Tibial artery (tissue), 4 donors: ENCODE measurements at regions not wholly inside any gene's neighbourhood (a gene's known extent, or its start where the extent isn't known, plus 50 kb on each side); places are given as distances from the start of the nearest gene placed in this dataset.

Experiments
- DNase-seq, 2 donors: peaks; one replicate each; pipeline ENCODE4 v3.0.0-alpha.2; 2019
- H3K27ac ChIP-seq, 2 donors: fragments of 200-600 bp; sonication (generic) in 1 of 2; 1 replicate in 1 of 2; 2 replicates in 1 of 2; pipeline ENCODE4 v1.5.1; 2018 to 2019; ENCODE audit warnings: mild to moderate bottlenecking in 1 of 2
- H3K27me3 ChIP-seq, 2 donors: fragments of 200-600 bp; sonication (generic) in 1 of 2; one replicate each; pipeline versions ENCODE4 v1.5.1 to v1.6.0; 2016 to 2019
- H3K36me3 ChIP-seq, 3 donors: fragments of 200-600 bp; sonication (generic) in 2 of 3; one replicate each; pipeline ENCODE4 v1.5.1; 2016 to 2019; ENCODE audit warnings: mild to moderate bottlenecking in 2 of 3
- H3K4me1 ChIP-seq, 4 donors: fragments of 200-600 bp; sonication (generic) in 2 of 4; 1 replicate in 3 of 4; 2 replicates in 1 of 4; pipeline ENCODE4 v1.5.1; 2016 to 2019
- H3K4me3 ChIP-seq, 2 donors: fragments of 200-600 bp; sonication (generic) in 1 of 2; 1 replicate in 1 of 2; 2 replicates in 1 of 2; pipeline ENCODE4 v1.5.1; 2018 to 2019; ENCODE audit warnings: mild to moderate bottlenecking in 2 of 2
- H3K9me3 ChIP-seq, 3 donors: fragments of 200-600 bp; sonication (generic) in 1 of 3; one replicate each; pipeline ENCODE4 v1.5.1; 2016 to 2019
- intact Hi-C: fragments of 100-400 bp; cut with DNase I; formaldehyde crosslinking; loops from one replicate; pipeline ENCODE4 v1.15.0; 2023; ENCODE audit warnings: low total_unique reads
- TF ChIP-seq, protein P1 (sequence below), 2 experiments: fragments of 200-600 bp in 1 of 2; fragments of 450-650 bp in 1 of 2; IDR thresholded peaks; one replicate each; pipeline ENCODE4 v1.5.1; 2017 to 2019; ENCODE audit warnings: antibody characterized with exemption in 2 of 2, mild to moderate bottlenecking in 1 of 2, moderate library complexity in 1 of 2

DNA sequence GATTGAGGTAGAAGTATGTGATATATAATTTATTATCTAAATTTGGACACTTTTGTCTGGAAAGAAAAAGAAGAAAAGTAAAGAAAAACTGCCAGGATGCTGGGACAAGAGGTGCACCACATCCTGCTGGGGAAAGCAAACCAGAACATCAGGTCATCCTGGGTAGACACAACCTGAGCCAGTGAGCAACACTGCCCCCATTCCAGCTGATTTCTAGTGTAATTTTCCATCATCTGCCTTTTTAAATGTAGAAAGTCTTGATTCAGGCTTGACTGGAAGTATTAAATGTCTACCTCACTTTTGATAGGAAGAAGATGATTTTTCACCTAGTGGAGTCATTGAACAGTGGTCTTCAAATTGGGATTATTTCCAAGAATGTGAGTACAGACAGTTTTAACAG, 1164.5 kb upstream of the CITED2 start:
- DNase-seq = no peak
- Histone ChIP-seq H3K36me3 (peaks cover 0 to 5% (median 0%) of the 10 kb centered on the region in 3 donors), H3K27ac (peak overlapping the region; percentile 26 to 68), H3K9me3 (peaks cover 0 to 14% (median 5%) of the 10 kb centered on the region in 3 donors), H3K27me3 (no peaks in the 10 kb centered on the region), H3K4me3 (no peak overlapping the region), H3K4me1 (peaks cover 0 to 34% (median 15%) of the 10 kb centered on the region in 4 donors)
- intact Hi-C loops = no loop called here
- TF ChIP-seq, protein P1, sequence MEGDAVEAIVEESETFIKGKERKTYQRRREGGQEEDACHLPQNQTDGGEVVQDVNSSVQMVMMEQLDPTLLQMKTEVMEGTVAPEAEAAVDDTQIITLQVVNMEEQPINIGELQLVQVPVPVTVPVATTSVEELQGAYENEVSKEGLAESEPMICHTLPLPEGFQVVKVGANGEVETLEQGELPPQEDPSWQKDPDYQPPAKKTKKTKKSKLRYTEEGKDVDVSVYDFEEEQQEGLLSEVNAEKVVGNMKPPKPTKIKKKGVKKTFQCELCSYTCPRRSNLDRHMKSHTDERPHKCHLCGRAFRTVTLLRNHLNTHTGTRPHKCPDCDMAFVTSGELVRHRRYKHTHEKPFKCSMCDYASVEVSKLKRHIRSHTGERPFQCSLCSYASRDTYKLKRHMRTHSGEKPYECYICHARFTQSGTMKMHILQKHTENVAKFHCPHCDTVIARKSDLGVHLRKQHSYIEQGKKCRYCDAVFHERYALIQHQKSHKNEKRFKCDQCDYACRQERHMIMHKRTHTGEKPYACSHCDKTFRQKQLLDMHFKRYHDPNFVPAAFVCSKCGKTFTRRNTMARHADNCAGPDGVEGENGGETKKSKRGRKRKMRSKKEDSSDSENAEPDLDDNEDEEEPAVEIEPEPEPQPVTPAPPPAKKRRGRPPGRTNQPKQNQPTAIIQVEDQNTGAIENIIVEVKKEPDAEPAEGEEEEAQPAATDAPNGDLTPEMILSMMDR (IDR thresholded peaks at IDR 0.05) = no peak

DNA sequence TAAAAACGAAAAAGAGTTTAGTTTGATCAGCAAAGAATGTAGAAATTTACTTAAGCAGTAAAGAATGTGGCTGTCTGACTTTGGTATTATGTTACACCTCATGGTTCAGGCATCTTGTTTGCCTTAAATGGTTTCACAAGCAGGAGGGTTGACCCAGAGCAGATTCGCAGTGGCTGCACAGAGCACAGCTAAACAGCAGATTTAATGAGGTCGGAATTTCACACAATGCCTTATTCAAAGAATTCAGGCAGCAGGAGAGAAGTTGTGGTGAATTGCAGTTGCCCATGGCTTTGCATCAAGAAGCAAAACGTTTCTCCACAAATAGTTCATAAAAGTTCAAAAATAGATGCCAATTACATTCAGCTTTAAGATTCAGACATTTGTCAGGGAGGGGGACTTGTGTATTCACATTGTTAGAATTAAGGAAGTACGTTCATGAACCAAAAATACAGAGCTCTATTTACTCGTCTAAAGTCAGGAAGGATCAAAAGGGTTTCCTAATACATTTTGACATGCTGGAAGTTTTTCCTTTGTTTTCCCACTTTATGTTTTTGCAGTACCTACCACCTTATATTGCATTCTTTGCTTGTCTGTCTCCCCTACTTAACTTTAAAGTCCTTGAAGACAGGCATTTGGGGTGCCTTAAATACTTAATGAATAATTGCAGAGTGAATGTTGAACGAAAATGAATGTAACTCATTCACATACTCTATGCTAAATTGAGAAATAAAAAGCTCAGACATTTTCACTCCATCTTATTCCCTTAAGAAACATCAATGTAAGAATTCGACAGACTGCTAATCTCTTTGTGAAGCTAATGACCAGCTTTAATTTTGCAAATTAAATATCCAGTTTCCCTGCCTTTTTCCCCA, 1163.6 kb upstream of the CITED2 start:
- intact Hi-C loops = no loop called here
- Histone ChIP-seq H3K9me3 (peaks cover 0 to 14% (median 5%) of the 10 kb centered on the region in 3 donors), H3K4me3 (peak overlapping the region; percentile 3 to 5), H3K36me3 (peaks cover 0 to 5% (median 0%) of the 10 kb centered on the region in 3 donors), H3K27me3 (no peaks in the 10 kb centered on the region), H3K27ac (peak overlapping the region; percentile 53 to 68), H3K4me1 (peaks cover 0 to 34% (median 15%) of the 10 kb centered on the region in 4 donors)
- TF ChIP-seq, protein P1 (IDR thresholded peaks at IDR 0.05) = no peak
- DNase-seq = peak in 1 of 2 donors; percentile 31

DNA sequence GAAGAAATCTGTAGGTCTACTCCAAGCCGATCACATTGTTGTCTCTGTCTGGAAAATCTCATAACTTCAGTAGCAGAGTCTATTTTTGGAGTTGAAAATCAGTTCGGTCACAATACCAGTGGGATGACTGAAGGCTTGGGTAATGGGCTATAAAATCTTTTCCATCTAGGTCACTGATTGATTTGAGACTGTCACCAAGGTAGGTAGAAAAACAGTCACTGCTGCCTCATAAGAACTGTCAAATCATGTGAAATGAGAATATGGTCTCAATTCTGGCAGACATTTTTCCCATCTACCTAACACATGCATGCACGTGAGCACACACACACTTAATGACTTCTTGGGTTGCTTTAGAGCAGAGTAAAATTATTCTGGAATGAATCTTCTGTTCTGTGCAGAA, 1162.8 kb upstream of the CITED2 start:
- Histone ChIP-seq H3K27ac (peak overlapping the region; percentile 53 to 68), H3K36me3 (peaks cover 0 to 5% (median 0%) of the 10 kb centered on the region in 3 donors), H3K4me1 (peaks cover 0 to 30% (median 15%) of the 10 kb centered on the region in 4 donors), H3K9me3 (peaks cover 0 to 14% (median 5%) of the 10 kb centered on the region in 3 donors), H3K27me3 (no peaks in the 10 kb centered on the region), H3K4me3 (peak overlapping the region in 1 of 2 donors; percentile 5)
- intact Hi-C loops = no loop called here
- DNase-seq = no peak
- TF ChIP-seq, protein P1 (IDR thresholded peaks at IDR 0.05) = no peak

DNA sequence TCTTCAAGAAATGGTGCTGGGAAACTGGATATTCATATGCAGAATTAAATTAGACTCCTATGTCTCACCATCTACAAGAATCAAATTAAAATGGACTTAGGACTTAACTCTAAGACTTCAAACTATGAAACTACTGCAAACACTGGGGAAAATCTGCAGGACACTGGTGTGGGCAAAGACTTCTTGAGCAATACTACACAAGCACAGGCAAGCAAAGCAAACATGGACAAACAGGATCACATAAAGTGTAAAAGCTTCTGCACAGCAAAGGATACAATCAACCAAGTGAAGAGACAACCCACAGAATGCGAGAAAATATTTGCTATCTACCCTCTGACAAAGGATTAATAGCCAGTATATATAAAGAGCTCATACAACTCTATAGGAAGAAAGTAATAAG, 1161.1 kb upstream of the CITED2 start:
- Histone ChIP-seq H3K27me3 (no peaks in the 10 kb centered on the region), H3K27ac (no peak overlapping the region), H3K9me3 (peaks cover 0 to 14% (median 5%) of the 10 kb centered on the region in 3 donors), H3K36me3 (peaks cover 0 to 5% (median 0%) of the 10 kb centered on the region in 3 donors), H3K4me1 (peaks cover 0 to 25% (median 15%) of the 10 kb centered on the region in 4 donors), H3K4me3 (no peak overlapping the region)
- TF ChIP-seq, protein P1 (IDR thresholded peaks at IDR 0.05) = no peak
- intact Hi-C loops = no loop called here
- DNase-seq = no peak

DNA sequence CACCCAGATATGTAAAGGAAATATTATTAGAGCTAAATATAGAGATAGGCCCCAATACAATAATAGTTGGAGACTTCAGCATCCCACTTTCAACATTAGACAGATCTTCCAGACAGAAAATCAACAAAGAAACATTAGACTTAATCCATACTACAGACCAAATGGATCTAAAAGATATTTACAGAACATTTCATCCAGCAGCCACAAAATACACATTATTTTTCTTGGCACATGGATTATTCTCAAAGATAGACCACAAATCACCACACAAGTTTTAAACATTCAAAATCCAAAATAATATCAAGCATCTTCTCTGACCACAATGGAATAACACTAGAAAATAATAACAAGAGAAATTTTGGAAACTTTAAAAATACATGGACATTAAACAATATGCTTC, 1159.1 kb upstream of the CITED2 start:
- Histone ChIP-seq H3K4me3 (no peak overlapping the region), H3K4me1 (peaks cover 0 to 19% (median 12%) of the 10 kb centered on the region in 4 donors), H3K36me3 (peaks cover 0 to 5% (median 0%) of the 10 kb centered on the region in 3 donors), H3K27ac (no peak overlapping the region), H3K27me3 (no peaks in the 10 kb centered on the region), H3K9me3 (peaks cover 0 to 14% (median 5%) of the 10 kb centered on the region in 3 donors)
- DNase-seq = no peak
- intact Hi-C loops = no loop called here
- TF ChIP-seq, protein P1 (IDR thresholded peaks at IDR 0.05) = no peak
